ENCODE measurements at regions not wholly inside any gene's neighbourhood (a gene's known extent, or its start where the extent isn't known, plus 50 kb on each side); places are given as distances from the start of the nearest gene placed in this dataset.

DNA sequence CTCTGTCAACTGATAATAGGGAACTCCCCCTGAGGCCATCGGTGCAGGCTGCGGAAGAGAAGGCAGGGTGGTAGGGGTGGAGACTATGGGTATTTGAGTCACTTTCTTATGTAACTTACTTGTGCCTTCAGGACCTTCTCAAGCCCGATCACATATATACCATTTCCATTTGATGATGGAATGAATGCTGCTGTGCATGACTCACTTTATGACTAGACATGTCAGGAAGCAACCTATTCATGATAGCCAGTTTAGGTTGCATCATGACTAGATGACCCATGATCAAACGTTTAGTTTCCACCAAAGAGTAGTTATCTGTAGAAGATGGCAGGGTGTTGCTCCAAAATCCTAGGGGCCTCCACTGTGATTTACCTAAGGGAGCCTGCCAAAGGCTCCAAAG, 435.5 kb downstream of the DTHD1 start:
- no peak for DNase-seq (ENCODE audit: low read depth)

DNA sequence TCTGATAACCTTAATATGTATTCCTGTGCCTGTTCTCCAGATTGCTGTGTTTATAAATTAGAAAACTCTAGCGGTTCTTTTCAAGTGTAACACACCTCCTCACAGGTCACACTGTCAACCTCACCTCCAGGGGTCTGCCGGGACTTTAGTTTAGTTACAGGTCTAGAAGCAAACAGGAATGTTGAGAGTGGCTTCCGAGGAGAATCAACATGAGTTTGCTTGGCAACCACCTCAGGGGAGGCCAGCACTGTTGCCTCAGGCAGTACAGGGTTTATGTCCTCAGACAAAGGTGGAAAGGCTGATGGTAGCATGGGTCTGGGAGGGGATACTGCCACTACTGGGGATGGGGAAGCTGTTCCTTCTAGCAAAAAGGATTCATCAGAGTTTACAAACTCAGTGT, 438.0 kb downstream of the DTHD1 start:
- DNase-seq (ENCODE audit: low read depth) = no peak

DNA sequence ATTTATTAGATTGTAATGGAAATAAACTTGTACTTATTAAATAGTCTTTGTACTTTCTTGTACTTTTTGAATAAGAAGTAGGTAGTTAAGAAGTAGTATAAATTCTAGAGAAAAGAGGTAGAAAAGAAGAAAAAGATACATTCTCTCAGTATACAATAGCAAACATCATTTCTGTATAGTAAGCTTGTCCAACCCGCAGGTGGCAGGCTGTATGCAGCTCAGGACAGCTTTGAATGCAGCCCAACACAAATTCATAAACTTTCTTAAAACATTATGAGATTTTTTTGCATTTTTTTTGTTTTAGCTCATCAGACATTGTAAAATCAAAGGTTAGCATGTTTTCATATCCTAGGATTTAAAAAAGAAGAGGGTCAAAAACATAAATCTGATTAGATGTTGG, 441.6 kb downstream of the DTHD1 start:
- no peak for DNase-seq (ENCODE audit: low read depth)

DNA sequence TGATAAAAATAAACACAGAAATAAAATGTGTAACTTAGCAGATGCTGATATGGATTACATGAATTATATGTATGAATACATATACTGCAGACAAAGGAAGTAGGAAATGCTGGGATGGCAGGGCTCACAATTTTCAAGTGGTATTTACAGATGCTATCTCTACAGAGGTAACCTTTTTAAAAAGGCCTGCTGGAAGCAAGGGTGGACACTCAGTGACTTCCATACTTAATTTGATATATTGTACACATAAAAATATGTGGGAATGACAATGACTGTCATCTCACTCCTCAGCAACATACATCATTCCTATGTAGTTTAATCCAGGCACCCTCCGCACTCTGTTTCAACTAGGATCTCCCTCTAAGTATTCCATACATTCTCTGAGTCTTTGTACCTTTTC, 452.9 kb downstream of the DTHD1 start:
- DNase-seq (ENCODE audit: low read depth) = no peak

DNA sequence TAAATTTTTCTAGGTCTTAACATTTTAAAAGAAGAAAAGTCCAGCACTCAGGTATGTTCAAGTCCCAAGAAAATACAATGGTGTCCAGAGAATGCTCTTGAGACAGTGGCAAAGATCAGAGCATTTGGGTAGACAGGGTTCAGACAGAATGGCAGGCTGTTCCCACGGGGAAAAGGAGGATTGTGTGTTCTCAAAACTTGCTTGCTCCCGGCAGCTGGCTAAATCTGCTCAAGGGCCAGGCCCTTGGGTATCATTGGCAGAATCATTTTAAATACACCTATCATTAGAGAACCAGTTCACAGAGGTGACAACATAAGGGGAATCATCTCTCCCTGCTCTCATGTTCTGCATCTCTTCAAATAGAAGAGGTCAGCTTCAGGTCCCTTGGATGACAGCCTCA, 456.3 kb downstream of the DTHD1 start:
- DNase-seq (ENCODE audit: low read depth) = no peak

DNA sequence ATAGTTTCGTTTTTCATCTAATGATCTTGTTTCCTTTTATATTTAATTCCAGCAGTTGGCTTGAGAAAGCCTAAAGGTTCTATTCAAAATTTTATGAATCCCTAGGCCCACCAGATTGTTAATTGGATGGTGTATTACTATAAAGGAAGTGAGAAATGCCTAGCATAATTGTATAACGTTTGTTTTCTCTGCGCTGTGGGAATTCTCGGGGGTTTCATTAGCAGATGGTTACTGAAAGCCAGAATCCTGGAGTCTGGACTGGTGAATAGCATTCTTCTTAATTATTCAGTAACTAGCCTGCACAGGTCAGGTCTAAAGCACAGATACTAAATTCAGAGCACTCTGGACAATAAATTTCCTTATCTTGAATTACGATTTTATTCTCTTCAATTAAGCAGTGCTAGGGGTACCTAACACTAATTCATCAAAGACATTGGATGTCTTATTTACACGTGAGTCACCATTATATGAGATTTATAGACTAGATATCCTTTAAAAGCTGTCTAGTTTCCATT, 459.4 kb downstream of the DTHD1 start:
- no peak for DNase-seq (ENCODE audit: low read depth)

DNA sequence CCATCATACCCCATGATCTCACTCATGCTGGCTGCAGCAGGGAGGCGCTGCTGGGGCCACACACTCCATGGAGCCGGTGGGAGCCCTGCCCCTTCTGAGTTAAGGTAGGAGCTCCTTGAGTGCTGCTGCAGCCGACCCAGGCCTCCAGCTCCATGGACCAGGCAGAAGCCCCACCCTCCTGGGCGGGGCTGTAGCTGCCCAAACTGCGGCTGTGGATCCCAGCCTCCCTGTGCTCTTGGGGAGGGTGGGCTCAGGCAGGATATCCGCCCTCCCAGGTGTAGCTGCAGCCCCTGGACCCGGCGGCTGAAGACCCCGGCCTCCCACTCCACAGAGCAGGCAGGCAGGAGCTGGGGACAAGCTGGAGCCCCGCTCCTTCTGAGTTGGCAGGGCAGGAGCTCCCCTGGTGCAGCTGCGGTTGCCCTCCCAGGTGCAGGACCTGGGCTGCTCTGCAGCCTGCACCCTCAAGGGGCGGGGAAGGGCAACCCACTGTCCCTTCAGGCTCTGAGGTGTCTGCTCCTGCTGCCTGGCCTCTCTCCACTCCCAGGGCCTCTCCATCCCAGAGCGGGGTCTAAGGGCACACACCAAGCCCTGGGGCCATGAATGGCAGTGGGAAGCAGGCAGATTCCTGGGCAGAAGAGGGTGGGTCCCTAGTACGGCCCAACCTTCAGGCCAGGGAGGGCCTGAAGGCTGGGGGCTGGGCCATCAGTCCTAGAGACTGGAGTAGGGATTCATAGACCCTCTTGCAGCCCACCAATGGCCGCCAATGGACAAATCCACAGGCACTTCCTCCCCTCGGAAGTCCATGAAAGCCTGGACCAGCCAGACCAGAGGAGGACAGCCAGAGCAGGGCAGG, 466.1 kb downstream of the DTHD1 start:
- DNase-seq (ENCODE audit: low read depth) = no peak

DNA sequence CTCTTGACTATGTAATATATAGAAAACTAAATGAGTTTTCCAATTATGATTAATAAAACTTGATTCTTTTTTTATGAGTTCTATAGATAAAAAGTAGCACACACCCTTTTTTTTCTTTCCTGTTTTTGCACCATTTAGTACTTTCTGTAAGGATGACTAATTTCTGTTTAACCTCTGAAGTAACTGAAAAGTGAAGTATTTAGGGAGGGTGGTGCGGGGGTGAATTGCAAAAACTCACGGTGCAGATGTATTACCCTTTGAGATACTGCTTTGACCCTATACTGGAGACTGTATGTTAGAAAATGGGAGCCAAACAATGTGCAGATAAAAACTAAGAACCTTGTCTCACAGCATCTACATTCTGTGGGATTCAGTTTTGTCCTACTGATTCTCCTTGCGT, 471.6 kb downstream of the DTHD1 start:
- DNase-seq (ENCODE audit: low read depth) = no peak

DNA sequence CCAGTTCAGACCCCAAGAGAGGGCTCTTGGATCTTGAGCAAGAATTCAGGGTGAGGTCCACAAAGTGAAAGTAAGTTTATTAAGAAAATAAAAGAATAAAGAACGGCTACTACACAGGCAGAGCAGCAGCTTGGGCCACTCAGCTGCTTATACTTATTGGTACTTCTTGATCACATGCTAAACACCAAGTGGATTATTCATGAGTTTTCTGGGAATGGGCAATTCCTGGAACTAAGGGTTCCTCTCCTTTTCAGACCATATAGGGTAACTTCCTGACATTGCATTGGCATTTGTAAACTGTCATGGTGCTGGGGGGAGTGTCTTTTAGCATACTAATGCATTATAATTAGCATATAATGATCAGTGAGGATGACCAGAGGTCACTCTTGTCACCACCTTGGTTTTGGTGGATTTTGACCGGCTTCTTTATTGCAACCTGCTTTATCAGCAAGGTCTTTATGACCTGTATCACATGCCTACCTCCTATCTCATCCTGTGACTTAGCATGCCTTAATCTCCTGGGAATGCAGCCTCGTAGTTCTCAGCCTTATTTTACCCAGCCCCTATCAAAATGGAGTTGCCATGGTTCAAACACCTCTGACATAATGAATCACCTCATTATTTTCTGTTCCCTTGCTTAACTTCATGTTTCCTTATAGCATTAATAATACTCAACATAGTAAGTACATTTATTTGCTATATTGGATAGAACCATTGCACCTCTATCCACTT, 476.3 kb downstream of the DTHD1 start:
- DNase-seq (ENCODE audit: low read depth) = no peak

DNA sequence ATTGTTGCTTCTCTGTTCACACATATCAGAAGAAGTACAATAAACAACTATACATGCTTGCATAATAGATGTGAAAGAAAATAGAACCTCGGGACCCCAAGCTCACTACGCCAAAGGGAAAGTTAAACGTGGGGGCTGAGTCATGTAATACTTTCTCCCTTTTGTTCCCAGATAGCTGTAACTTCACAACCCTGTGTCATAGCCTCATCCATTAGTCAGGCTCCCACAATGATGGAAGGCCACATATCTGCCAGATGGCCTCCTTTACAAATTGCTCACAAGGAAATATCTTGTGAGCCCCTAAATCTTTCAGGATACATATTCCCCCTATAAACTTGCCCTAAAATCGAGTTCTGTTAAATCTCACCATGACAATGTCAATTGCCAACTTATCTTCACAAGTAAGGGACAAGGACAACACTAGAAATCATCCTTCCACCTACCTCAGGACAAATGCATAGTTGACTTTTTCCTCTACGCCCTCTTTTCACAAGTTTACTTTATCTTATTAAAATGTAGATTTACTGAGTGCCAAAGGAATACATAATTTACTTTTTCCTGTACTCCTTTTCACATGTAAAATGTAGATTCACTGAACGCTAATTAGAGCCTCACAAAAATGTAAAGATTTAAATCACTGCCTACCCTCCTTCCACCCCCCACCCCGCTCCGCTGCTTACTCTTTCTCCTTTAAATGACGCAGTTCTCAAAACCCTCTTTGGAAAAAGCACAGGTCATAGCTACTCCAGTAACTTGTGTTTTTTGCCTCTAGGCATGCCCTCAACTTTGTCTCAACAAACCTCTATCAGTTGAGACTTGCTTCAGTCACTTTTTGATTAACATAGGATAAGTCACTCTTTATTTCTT, 477.1 kb downstream of the DTHD1 start:
- no peak for DNase-seq (ENCODE audit: low read depth)

DNA sequence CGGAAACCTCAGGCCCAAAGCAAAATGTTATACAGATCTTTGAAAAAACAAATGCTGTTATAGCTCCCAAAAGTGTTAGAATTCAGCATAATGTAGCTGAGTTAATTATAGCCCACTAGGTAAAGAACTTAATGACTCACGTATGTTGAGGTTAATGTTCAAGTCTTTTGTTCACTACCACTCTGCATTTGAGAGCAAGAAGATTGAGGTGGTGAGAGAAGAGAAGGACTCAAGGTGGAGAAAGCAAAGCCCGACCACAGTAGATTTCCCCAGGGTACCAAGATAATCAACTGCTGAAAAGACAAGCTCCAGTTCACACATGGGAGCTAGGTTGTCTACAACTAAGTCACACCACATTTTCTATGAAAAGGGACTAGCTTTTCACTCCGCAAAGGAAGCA, 480.2 kb downstream of the DTHD1 start:
- no peak for DNase-seq (ENCODE audit: low read depth)

DNA sequence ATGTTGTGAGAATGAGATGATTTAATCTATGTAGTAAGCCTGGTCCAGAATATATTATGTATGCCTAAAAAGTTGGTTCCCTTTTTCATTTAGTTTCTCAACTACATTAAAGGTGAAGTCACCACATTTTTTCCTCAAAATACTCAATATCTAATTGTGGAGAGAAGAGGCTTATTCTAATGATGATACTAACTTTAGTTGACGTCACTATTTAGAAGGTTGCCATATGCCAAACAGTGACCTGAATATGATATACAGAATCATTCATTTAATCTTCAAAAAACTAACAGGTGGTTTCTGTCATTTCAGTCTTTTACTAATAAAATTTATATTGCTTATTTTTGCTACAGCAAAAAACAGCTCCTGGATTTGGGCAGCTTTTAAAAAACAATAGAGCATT, 480.7 kb upstream of the NWD2 start:
- no peak for DNase-seq (ENCODE audit: low read depth)

DNA sequence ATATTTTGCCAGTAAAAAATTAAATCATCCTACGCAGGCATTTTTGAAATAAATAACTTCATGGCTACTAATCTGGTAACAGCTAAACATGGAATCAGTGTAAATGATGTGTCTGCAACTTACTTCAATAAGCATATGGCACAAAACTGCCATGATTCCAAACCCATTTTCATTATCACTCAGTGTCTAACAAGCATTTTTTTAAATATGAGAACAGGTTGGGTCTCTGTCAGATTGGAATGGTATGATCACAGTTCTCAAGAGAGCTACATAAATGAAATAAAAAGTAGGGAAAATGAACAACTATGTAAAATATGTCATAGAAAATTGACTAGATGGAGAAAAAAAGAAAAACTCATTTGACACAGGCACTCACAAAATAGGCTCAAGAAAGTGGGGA, 476.9 kb upstream of the NWD2 start:
- no peak for DNase-seq (ENCODE audit: low read depth)

DNA sequence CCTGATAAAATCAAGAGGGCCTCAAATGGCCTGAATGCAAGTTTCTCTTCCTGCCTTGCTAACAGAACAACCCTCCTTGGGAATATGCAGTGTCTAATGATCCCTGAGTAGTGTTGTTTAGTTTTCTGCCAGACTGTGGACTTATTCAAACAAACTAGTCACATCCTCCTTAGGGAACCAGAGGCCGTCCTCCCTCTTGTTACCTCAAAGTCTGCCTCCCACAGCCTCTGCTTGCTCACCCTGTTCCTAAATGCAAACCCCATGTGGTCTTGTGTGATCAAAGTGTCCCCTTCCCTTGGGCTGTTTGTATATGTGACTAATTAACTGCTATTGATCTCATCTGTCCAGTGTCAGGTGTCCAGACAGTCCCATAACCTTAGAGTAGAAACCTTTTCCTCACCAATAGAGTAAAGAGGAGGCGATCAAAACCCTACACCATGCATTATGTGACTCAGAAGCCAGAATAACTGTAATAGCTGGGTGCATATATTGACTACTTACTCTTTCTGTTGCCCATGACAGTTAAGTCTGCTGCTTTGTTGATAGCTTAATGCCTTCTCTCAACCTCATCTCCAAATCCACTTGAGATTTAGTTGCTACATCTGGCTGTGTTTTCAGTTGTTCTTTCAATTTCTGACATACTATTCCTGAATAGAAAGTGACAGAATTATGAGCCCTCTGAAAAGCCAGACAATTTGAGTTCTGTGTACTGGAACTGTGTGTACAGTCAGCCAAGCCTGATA, 473.0 kb upstream of the NWD2 start:
- DNase-seq (ENCODE audit: low read depth) = no peak

DNA sequence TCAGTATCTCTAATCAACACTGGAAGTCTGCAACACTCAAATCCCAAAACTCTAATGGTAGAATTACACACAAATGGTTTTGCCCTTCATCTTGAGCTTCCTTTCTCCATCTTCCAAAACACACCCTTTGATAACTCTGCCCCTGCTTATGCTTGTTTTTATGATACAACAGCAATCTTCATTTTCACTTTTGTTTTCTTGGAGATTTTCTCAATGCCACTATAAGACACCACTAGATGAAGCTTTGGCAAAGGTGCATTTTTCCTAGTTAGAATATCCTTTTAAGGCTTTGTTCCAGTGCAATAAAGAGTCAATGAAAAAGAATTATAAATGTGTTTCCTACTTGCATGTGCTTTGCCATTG, 472.4 kb upstream of the NWD2 start:
- DNase-seq (ENCODE audit: low read depth) = no peak

DNA sequence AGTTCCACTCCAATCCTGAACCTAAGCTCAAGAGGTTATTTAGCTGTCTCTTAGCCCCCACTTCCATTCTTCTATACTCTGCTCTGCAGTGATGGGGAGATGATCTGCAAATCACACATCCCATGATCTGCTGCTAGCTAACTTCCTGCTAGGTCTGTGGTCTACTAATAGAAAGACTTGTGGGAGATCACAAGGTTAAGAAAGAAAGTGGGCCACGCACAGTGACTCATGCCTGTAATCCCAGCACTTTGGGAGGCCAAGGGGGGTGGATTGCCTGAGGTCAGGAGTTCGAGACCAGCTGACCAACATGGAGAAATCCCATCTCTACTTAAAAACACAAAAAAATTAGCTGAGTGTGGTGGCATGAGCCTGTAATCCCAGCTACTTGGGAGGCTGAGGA, 471.1 kb upstream of the NWD2 start:
- no peak for DNase-seq (ENCODE audit: low read depth)

DNA sequence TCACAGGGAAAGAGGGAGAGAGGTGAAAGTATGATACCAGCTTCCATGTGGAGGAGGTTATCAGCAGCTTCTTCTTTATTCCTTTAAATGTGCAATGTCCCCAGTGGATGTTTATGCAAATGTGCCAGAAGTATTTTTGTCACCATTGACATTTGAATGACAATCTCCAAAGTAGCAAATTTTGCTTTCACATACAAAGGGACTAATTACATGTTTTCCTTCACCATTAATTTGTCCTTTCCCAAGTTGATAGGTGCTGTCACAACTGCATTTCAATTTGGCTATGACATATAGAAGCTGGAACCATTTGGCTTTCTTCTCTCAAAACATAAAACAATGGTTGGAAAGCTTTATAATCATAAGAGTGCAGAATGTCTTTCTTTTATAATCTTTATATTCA, 469.0 kb upstream of the NWD2 start:
- DNase-seq (ENCODE audit: low read depth) = no peak

DNA sequence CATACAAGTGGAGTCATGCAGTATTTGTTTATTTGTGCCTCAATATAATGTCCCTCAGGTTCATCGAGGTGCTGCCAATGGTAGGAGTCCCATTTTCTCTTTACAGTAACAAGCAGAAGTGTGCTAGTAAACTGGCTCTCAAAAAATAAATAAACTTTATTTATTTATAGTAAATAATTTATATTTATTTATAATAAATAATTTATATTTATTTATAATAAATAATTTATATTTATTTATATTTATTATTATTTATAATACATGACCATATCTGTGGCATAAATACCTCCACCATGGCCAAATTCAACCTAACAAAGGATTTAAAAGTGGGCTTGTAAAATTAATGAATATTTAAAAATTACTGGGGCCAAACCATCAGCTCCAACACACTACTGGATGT, 464.9 kb upstream of the NWD2 start:
- DNase-seq (ENCODE audit: low read depth) = no peak

DNA sequence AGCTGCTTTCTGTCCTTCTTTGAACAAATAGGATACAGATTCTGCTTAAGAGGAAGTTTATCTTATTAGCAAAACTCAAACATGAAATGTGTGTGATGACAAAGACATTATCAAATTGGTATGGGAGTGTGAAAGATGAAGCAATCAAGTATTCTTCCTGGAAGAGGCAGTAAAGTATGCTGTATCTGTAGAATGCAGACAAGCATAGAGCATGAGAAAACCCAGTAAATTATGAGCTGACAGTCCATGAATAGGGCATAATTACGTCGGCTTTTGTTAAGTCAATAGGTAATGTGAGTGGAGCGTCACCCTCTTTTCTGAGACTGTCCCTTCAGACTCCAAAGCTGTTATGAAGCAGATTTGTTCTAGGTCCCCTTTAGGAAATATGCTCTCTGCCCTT, 458.6 kb upstream of the NWD2 start:
- DNase-seq (ENCODE audit: low read depth) = no peak

DNA sequence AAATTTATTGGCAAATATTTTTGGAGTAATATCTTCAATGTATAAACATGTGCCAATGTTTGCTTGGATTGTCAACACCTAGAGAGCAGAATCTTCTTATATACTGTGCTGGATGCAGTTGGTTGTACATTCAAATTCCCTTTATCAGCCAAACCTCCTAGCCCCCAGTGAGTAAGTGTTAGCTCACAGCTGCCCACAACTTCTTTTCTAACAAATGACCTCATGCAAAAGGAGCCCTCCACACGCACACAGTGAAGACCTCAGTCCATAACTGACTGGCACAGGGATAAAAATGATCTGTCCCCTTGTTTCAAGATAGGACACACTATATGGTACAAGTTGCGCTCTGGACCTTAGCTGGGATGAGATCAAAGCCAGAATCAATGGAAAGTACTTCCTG, 458.0 kb upstream of the NWD2 start:
- DNase-seq (ENCODE audit: low read depth) = no peak

DNA sequence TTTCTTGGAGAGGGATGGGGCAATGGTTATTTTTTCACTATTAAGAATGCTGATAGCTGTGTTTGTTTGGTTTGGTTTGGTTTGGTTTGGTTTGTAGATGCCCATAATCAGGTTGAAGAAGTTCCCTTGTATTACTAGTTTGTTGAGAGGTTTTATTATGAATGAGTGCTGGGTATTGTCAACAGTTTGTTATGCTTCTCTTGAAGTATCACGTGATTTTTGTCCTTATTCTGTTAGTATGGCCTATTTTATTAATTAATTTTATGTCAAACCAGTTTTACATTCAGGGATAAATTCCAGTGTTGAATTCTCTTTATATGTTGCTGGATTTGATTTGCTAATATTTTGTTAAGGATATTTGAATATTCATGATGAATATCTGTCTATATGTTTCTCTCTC, 449.8 kb upstream of the NWD2 start:
- DNase-seq (ENCODE audit: low read depth) = no peak

DNA sequence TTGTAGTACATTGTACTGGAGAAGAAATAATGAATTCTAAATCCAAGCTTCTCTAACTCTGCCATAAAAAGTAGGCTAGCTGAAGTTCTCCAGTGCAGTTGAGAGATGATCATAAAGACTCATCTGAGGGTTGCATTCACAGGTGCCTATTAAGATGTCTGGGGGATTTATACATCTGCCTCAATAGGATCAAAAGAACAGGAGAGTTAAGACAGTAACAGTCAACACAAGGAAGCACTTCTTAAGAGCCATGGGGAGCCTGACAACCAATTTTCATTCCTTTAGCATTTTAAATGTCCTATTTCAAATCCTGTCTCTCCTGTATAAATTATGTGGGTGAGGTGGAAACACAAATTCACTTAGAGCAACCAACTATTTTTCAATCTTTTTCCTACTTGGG, 432.4 kb upstream of the NWD2 start:
- DNase-seq (ENCODE audit: low read depth) = no peak
